GM13977 (cell line): ENCODE measurements at regions not wholly inside any gene's neighbourhood (a gene's known extent, or its start where the extent isn't known, plus 50 kb on each side); places are given as distances from the start of the nearest gene placed in this dataset.

Experiments
- DNase-seq: peaks from one replicate; pipeline ENCODE4 v3.0.0; 2012; ENCODE audit warnings: low spot score
- CTCF ChIP-seq: IDR thresholded peaks from 2 replicates; pipeline ENCODE4 v1.5.1; 2012; ENCODE audit warnings: mild to moderate bottlenecking, control low read depth; ENCODE audit not compliant: insufficient read depth; ENCODE audit errors: extremely low read depth, missing control alignments
- in situ Hi-C: fragments of 300-500 bp; cut with MboI; formaldehyde crosslinking; loops from one replicate; pipeline ENCODE4 v1.12.0; 2022; ENCODE audit warnings: low sequenced_read_pairs, low pct_unique_long_range_greater_than_20kb, mixed read lengths, inconsistent platforms; ENCODE audit not compliant: unreplicated experiment

GRCh38 chr19:30267332-30267731, 104.9 kb upstream of the ZNF536 start:
- TF ChIP-seq CTCF: no peak
- in situ Hi-C loops: no loop called here
- DNase-seq: no peak

GRCh38 chr19:30268601-30269000, 103.6 kb upstream of the ZNF536 start:
- no peak for DNase-seq
- in situ Hi-C loops: no loop called here
- TF ChIP-seq CTCF: no peak

GRCh38 chr19:30269638-30270037, 102.5 kb upstream of the ZNF536 start:
- in situ Hi-C loops: no loop called here
- DNase-seq: no peak
- TF ChIP-seq CTCF: no peak

GRCh38 chr19:30271816-30272215, 100.4 kb upstream of the ZNF536 start:
- DNase-seq: no peak
- no peak for TF ChIP-seq CTCF
- in situ Hi-C loops: no loop called here

GRCh38 chr19:30272554-30272953, 99.6 kb upstream of the ZNF536 start:
- no peak for DNase-seq
- in situ Hi-C loops: no loop called here
- no peak for TF ChIP-seq CTCF

GRCh38 chr19:30273184-30273583, 99.0 kb upstream of the ZNF536 start:
- in situ Hi-C loops: no loop called here
- TF ChIP-seq CTCF: no peak
- DNase-seq: no peak

GRCh38 chr19:30274987-30275386, 97.2 kb upstream of the ZNF536 start:
- in situ Hi-C loops: no loop called here
- no peak for TF ChIP-seq CTCF
- no peak for DNase-seq
